ENCODE measurements at regions not wholly inside any gene's neighbourhood (a gene's known extent, or its start where the extent isn't known, plus 50 kb on each side); places are given as distances from the start of the nearest gene placed in this dataset.

DNA sequence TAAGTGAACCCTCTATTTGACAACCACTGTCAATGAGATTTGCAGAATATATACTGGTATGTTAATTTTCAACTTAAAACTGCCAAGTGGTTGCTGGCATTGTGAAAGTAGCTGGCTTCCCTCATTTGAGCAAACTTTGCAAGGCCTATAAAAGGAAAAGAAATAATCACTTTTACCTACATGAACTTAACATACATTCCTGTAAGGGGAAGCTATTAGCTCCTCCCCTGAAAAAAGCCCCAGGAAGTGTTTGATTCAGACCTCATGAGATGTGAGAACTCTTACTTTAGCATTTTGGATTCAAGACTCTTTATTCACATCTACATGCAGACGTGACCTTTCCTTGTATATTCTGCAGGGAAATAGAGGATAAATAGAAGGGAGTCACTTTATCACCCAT, 175.6 kb downstream of the OTUD1 start:
- Histone ChIP-seq H3K18ac (ENCODE audit: low read length) (no peak overlapping the region), H3K23ac (ENCODE audit: low read depth, low read length, poor library complexity) (no peak overlapping the region), H3K4me3 (ENCODE audit: low read length in 2 of 2) (no peak overlapping the region), H4K8ac (ENCODE audit: low read depth, low read length) (no peak overlapping the region), H3K4me1 (ENCODE audit: control insufficient read depth in 2 of 2, insufficient read depth in 1 of 2, low read depth in 1 of 2, low read length in 2 of 2) (no peaks in the 10 kb centered on the region), H2BK5ac (ENCODE audit: low read length) (no peak overlapping the region), H3K4me2 (ENCODE audit: insufficient read depth, low read length, poor library complexity, severe bottlenecking) (no peak overlapping the region), H2AK5ac (ENCODE audit: low read depth, low read length) (no peak overlapping the region), H3K9ac (ENCODE audit: low read depth, low read length, poor library complexity) (no peak overlapping the region), H3K79me1 (ENCODE audit: low read depth, low read length) (no peaks in the 10 kb centered on the region), H2BK120ac (ENCODE audit: low read depth, low read length) (no peak overlapping the region), H3K9me3 (replicated peaks in 1 of 2; ENCODE audit: control insufficient read depth in 2 of 2, insufficient read depth in 1 of 2, low read depth in 1 of 2, low read length in 2 of 2) (no peaks in the 10 kb centered on the region), H3K14ac (ENCODE audit: low read length) (no peak overlapping the region), H4K91ac (ENCODE audit: low read depth, low read length, poor library complexity) (no peak overlapping the region), H3K4ac (ENCODE audit: low read length) (no peak overlapping the region), H2BK15ac (ENCODE audit: low read length) (no peak overlapping the region), H2AFZ (ENCODE audit: low read length) (no peak overlapping the region), H3K27ac (replicated peaks; ENCODE audit: low read length) (no peak overlapping the region), H2BK12ac (ENCODE audit: low read length) (no peak overlapping the region), H3K36me3 (replicated peaks in 1 of 2; ENCODE audit: control insufficient read depth in 2 of 2, insufficient read depth in 2 of 2, low read length in 2 of 2) (no peaks in the 10 kb centered on the region), H3K27me3 (ENCODE audit: control insufficient read depth in 3 of 3, insufficient read depth in 3 of 3, low read depth in 1 of 3, low read length in 3 of 3) (no peaks in the 10 kb centered on the region)
- WGBS, 2 donors (ENCODE audit: extremely low coverage in 2 of 2, insufficient read length in 2 of 2, insufficient replicate concordance in 1 of 2) = no CpG with 5 or more reads among the region's 1 CpG
- DNase-seq (ENCODE audit: low spot score) = no peak

DNA sequence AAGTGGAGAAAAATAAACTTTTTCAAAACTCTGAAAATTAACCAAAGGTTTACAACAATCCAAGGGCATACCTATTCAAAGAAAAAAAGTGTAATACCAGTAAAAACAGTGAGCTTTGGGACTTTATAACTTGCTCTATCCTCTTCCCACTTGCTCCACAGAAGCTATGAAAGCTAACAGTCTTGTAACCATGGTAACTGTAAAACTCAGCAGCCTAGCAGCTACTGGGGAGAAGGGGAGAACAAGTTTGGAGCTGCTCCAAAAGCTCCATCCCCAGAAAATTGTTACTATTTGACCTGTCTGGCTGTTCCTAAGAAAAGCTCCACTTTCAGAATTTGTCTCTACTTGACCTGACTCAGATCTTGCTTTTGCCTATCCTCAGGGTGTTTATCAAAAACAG, 191.5 kb downstream of the OTUD1 start:
- no peak overlapping the region for H2BK120ac ChIP-seq (ENCODE audit: low read depth, low read length)
- no peak overlapping the region for H3K4me3 ChIP-seq (ENCODE audit: low read length in 2 of 2)
- no peaks in the 10 kb centered on the region for H3K9me3 ChIP-seq (replicated peaks in 1 of 2; ENCODE audit: control insufficient read depth in 2 of 2, insufficient read depth in 1 of 2, low read depth in 1 of 2, low read length in 2 of 2)
- H2BK5ac ChIP-seq (ENCODE audit: low read length) = no peak overlapping the region
- H2AFZ ChIP-seq (ENCODE audit: low read length) = no peak overlapping the region
- no peak overlapping the region for H3K18ac ChIP-seq (ENCODE audit: low read length)
- no peaks in the 10 kb centered on the region for H3K27me3 ChIP-seq (ENCODE audit: control insufficient read depth in 3 of 3, insufficient read depth in 3 of 3, low read depth in 1 of 3, low read length in 3 of 3)
- no peak overlapping the region for H3K4ac ChIP-seq (ENCODE audit: low read length)
- no peak overlapping the region for H3K4me2 ChIP-seq (ENCODE audit: insufficient read depth, low read length, poor library complexity, severe bottlenecking)
- H3K27ac ChIP-seq (replicated peaks; ENCODE audit: low read length) = no peak overlapping the region
- H3K9ac ChIP-seq (ENCODE audit: low read depth, low read length, poor library complexity) = no peak overlapping the region
- no peak overlapping the region for H3K14ac ChIP-seq (ENCODE audit: low read length)
- H2AK5ac ChIP-seq (ENCODE audit: low read depth, low read length) = no peak overlapping the region
- no peak for DNase-seq (ENCODE audit: low spot score)
- H3K36me3 ChIP-seq (replicated peaks in 1 of 2; ENCODE audit: control insufficient read depth in 2 of 2, insufficient read depth in 2 of 2, low read length in 2 of 2) = no peaks in the 10 kb centered on the region
- H3K23ac ChIP-seq (ENCODE audit: low read depth, low read length, poor library complexity) = no peak overlapping the region
- no peaks in the 10 kb centered on the region for H3K79me1 ChIP-seq (ENCODE audit: low read depth, low read length)
- H2BK15ac ChIP-seq (ENCODE audit: low read length) = no peak overlapping the region
- peaks cover 3 to 8% of the 10 kb centered on the region in 2 donors for H3K4me1 ChIP-seq (ENCODE audit: control insufficient read depth in 2 of 2, insufficient read depth in 1 of 2, low read depth in 1 of 2, low read length in 2 of 2)
- no peak overlapping the region for H4K91ac ChIP-seq (ENCODE audit: low read depth, low read length, poor library complexity)
- no peak overlapping the region for H4K8ac ChIP-seq (ENCODE audit: low read depth, low read length)
- no peak overlapping the region for H2BK12ac ChIP-seq (ENCODE audit: low read length)

GRCh38 chr10:23630885-23631284, 192.0 kb downstream of the OTUD1 start:
- Histone ChIP-seq H2AFZ (ENCODE audit: low read length) (no peak overlapping the region), H3K4me3 (ENCODE audit: low read length in 2 of 2) (no peak overlapping the region), H2BK120ac (ENCODE audit: low read depth, low read length) (no peak overlapping the region), H2BK12ac (ENCODE audit: low read length) (no peak overlapping the region), H3K4me2 (ENCODE audit: insufficient read depth, low read length, poor library complexity, severe bottlenecking) (no peak overlapping the region), H3K9ac (ENCODE audit: low read depth, low read length, poor library complexity) (no peak overlapping the region), H3K23ac (ENCODE audit: low read depth, low read length, poor library complexity) (no peak overlapping the region), H3K27ac (replicated peaks; ENCODE audit: low read length) (peak overlapping the region; percentile 10), H3K9me3 (replicated peaks in 1 of 2; ENCODE audit: control insufficient read depth in 2 of 2, insufficient read depth in 1 of 2, low read depth in 1 of 2, low read length in 2 of 2) (no peaks in the 10 kb centered on the region), H3K4ac (ENCODE audit: low read length) (no peak overlapping the region), H3K14ac (ENCODE audit: low read length) (no peak overlapping the region), H4K8ac (ENCODE audit: low read depth, low read length) (no peak overlapping the region), H3K27me3 (ENCODE audit: control insufficient read depth in 3 of 3, insufficient read depth in 3 of 3, low read depth in 1 of 3, low read length in 3 of 3) (no peaks in the 10 kb centered on the region), H4K91ac (ENCODE audit: low read depth, low read length, poor library complexity) (no peak overlapping the region), H2BK5ac (ENCODE audit: low read length) (no peak overlapping the region), H3K4me1 (ENCODE audit: control insufficient read depth in 2 of 2, insufficient read depth in 1 of 2, low read depth in 1 of 2, low read length in 2 of 2) (peaks cover 3 to 8% of the 10 kb centered on the region in 2 donors), H3K79me1 (ENCODE audit: low read depth, low read length) (no peaks in the 10 kb centered on the region), H3K36me3 (replicated peaks in 1 of 2; ENCODE audit: control insufficient read depth in 2 of 2, insufficient read depth in 2 of 2, low read length in 2 of 2) (no peaks in the 10 kb centered on the region), H2BK15ac (ENCODE audit: low read length) (no peak overlapping the region), H2AK5ac (ENCODE audit: low read depth, low read length) (no peak overlapping the region), H3K18ac (ENCODE audit: low read length) (no peak overlapping the region)
- peak; percentile 3 for DNase-seq (ENCODE audit: low spot score)
- no CpG with 5 or more reads among the region's 3 CpGs for WGBS, 2 donors (ENCODE audit: extremely low coverage in 2 of 2, insufficient read length in 2 of 2, insufficient replicate concordance in 1 of 2)

DNA sequence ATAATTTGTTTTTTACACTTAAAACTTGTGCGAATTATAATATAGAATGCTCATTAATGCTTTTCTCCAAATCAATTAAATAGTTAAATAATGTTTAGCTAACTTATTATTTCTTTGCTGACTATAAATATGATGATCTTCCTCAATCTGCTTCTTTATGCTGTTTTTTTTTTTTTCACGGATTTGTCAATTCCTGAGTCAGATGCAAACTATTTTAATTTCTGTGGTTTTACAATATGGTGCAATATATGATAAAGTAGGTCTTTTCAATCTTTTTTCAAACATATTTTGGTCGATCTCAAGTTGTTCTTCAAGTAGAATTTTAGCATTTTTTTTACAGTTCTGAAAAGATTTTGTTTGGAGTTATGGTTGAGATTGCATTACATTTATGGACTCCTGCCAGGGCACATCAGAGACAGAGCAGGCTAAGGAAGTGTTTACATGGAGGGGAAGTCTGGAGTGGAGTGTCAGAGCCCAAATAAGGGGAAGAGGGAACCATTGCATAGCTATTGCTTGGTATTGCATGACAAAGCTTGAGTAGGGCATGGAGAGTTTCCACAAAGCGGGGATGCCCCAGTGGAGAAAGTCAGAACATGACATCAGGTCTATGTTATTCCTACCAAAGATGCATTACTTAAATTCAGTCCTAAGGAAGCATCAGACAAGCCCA, 204.4 kb downstream of the OTUD1 start:
- no peak overlapping the region for H3K4me3 ChIP-seq (ENCODE audit: low read length in 2 of 2)
- no peak overlapping the region for H3K27ac ChIP-seq (replicated peaks; ENCODE audit: low read length)
- no peak overlapping the region for H2BK120ac ChIP-seq (ENCODE audit: low read depth, low read length)
- H3K4ac ChIP-seq (ENCODE audit: low read length) = no peak overlapping the region
- no peak for DNase-seq (ENCODE audit: low spot score)
- H3K23ac ChIP-seq (ENCODE audit: low read depth, low read length, poor library complexity) = no peak overlapping the region
- no peak overlapping the region for H3K18ac ChIP-seq (ENCODE audit: low read length)
- H3K4me2 ChIP-seq (ENCODE audit: insufficient read depth, low read length, poor library complexity, severe bottlenecking) = no peak overlapping the region
- H2AFZ ChIP-seq (ENCODE audit: low read length) = no peak overlapping the region
- H4K91ac ChIP-seq (ENCODE audit: low read depth, low read length, poor library complexity) = no peak overlapping the region
- H3K9ac ChIP-seq (ENCODE audit: low read depth, low read length, poor library complexity) = no peak overlapping the region
- no peaks in the 10 kb centered on the region for H3K9me3 ChIP-seq (replicated peaks in 1 of 2; ENCODE audit: control insufficient read depth in 2 of 2, insufficient read depth in 1 of 2, low read depth in 1 of 2, low read length in 2 of 2)
- no peak overlapping the region for H2AK5ac ChIP-seq (ENCODE audit: low read depth, low read length)
- H2BK12ac ChIP-seq (ENCODE audit: low read length) = no peak overlapping the region
- no peaks in the 10 kb centered on the region for H3K27me3 ChIP-seq (ENCODE audit: control insufficient read depth in 3 of 3, insufficient read depth in 3 of 3, low read depth in 1 of 3, low read length in 3 of 3)
- no peak overlapping the region for H2BK5ac ChIP-seq (ENCODE audit: low read length)
- no CpG with 5 or more reads among the region's 4 CpGs for WGBS, 2 donors (ENCODE audit: extremely low coverage in 2 of 2, insufficient read length in 2 of 2, insufficient replicate concordance in 1 of 2)
- H3K14ac ChIP-seq (ENCODE audit: low read length) = no peak overlapping the region
- H3K4me1 ChIP-seq (ENCODE audit: control insufficient read depth in 2 of 2, insufficient read depth in 1 of 2, low read depth in 1 of 2, low read length in 2 of 2) = no peaks in the 10 kb centered on the region
- H4K8ac ChIP-seq (ENCODE audit: low read depth, low read length) = no peak overlapping the region
- no peaks in the 10 kb centered on the region for H3K79me1 ChIP-seq (ENCODE audit: low read depth, low read length)
- no peak overlapping the region for H2BK15ac ChIP-seq (ENCODE audit: low read length)
- no peaks in the 10 kb centered on the region for H3K36me3 ChIP-seq (replicated peaks in 1 of 2; ENCODE audit: control insufficient read depth in 2 of 2, insufficient read depth in 2 of 2, low read length in 2 of 2)
